GM12878 (cell line): ENCODE measurements at regions not wholly inside any gene's neighbourhood (a gene's known extent, or its start where the extent isn't known, plus 50 kb on each side); places are given as distances from the start of the nearest gene placed in this dataset.

Experiments used
- ATAC-seq: fragments of 200-7000 bp; cut with Tn5 transposase; 3 replicates; pipeline ENCODE4 v1.9.1; 2020; ENCODE audit warnings: mild to moderate bottlenecking, moderate library complexity
- BruUV-seq: library from RNA; stranded (reverse); fragments of 400-500 nt; replicated peaks from 2 replicates; lab custom pipeline; 2021; lab: Mats Ljungman, UMichigan
- CTCF ChIA-PET: fragments of 300-600 bp; sonication (Branson Sonifier 250); formaldehyde crosslinking; extraction: SDS; loops from one replicate; lab custom pipeline; 2021; ENCODE audit warnings: inconsistent platforms; lab: Yijun Ruan, JAX
- POLR2A ChIA-PET: fragments of 350-600 bp; formaldehyde crosslinking; extraction: SDS; loops from one replicate; lab custom pipeline; 2021; ENCODE audit warnings: inconsistent platforms; lab: Charles Lee
- RAD21 ChIA-PET: fragments of 300-600 bp; sonication (Branson Sonifier 250); formaldehyde crosslinking; loops from one replicate; lab custom pipeline; 2023; ENCODE audit warnings: antibody characterized with exemption; ENCODE audit not compliant: unreplicated experiment; lab: Charles Lee
- SMC1A ChIA-PET: fragments of 300-600 bp; sonication (Branson Sonifier 250); formaldehyde crosslinking; loops from one replicate; lab custom pipeline; 2023; ENCODE audit not compliant: unreplicated experiment, uncharacterized antibody; lab: Charles Lee
- DNase-seq: peaks from one replicate; pipeline ENCODE4 v3.0.0-alpha.2; 2011; ENCODE audit warnings: low read depth, low spot score
- FAIRE-seq: peaks from 3 replicates; lab custom pipeline; 2011; peaks lifted over from hg19 to GRCh38; lab: Jason Lieb, UNC
- H2AFZ ChIP-seq: 2 replicates; pipeline ENCODE4 v1.6.0; 2011; ENCODE audit warnings: low read depth, low read length, control low read depth; ENCODE audit not compliant: control insufficient read depth
- H3K27ac ChIP-seq: 2 replicates; pipeline ENCODE4 v1.5.1; 2011; ENCODE audit warnings: control low read depth; ENCODE audit not compliant: control insufficient read depth, insufficient read depth
- H3K27me3 ChIP-seq, 2 experiments: replicated peaks in 1 of 2; 2 replicates each; pipeline versions ENCODE4 v1.6.0 to v1.6.1; 2011; ENCODE audit warnings: low read length in 1 of 2; ENCODE audit not compliant: control insufficient read depth in 2 of 2, insufficient read depth in 2 of 2
- H3K36me3 ChIP-seq, 2 experiments: 2 replicates each; pipeline ENCODE4 v1.5.1; 2011; ENCODE audit warnings: low read length in 1 of 2; ENCODE audit not compliant: control insufficient read depth in 2 of 2, insufficient read depth in 2 of 2
- H3K4me1 ChIP-seq: 2 replicates; pipeline ENCODE4 v1.6.1; 2011; ENCODE audit warnings: mild to moderate bottlenecking, low read length, moderate library complexity, mixed read lengths; ENCODE audit not compliant: control insufficient read depth, insufficient read depth
- H3K4me2 ChIP-seq: 2 replicates; pipeline ENCODE4 v1.6.0; 2011; ENCODE audit warnings: control low read depth; ENCODE audit not compliant: control insufficient read depth, insufficient read depth
- H3K4me3 ChIP-seq: fragments of 200-600 bp; sonication (generic); 2 replicates; pipeline ENCODE4 v1.5.1; 2016
- H3K79me2 ChIP-seq: 2 replicates; pipeline ENCODE4 v1.6.0; 2011; ENCODE audit warnings: low read length; ENCODE audit not compliant: control insufficient read depth, insufficient read depth
- H3K9ac ChIP-seq: 2 replicates; pipeline ENCODE4 v1.8.0; 2011; ENCODE audit warnings: low read length, control low read depth, mixed read lengths; ENCODE audit not compliant: control insufficient read depth, insufficient read depth
- H3K9me3 ChIP-seq: replicated peaks from 3 replicates; pipeline ENCODE4 v1.5.1; 2011; ENCODE audit warnings: mild to moderate bottlenecking, low read length; ENCODE audit not compliant: control insufficient read depth, insufficient read depth
- H4K20me1 ChIP-seq: 2 replicates; pipeline ENCODE4 v1.6.0; 2011; ENCODE audit not compliant: control insufficient read depth, insufficient read depth
- ASH2L ChIP-seq: fragments of 300-600, 200-600 bp; sonication (generic); IDR thresholded peaks from 2 replicates; pipeline ENCODE4 v1.6.1; 2017; ENCODE audit warnings: low read depth, mild to moderate bottlenecking, borderline replicate concordance
- BCLAF1 ChIP-seq: fragments of 450-650 bp; IDR thresholded peaks from 2 replicates; pipeline ENCODE4 v1.6.1; 2017; ENCODE audit warnings: antibody characterized with exemption, mild to moderate bottlenecking, moderate library complexity
- BHLHE40 ChIP-seq, 2 experiments: fragments of 450-650 bp in 1 of 2; IDR thresholded peaks; 2 replicates each; pipeline ENCODE4 v1.6.1; 2011 to 2017; ENCODE audit warnings: low read depth in 2 of 2, borderline replicate concordance in 1 of 2, improper control_type of control experiment in 1 of 2, low read length in 1 of 2, mild to moderate bottlenecking in 1 of 2
- CHD4 ChIP-seq: fragments of 200-600 bp; sonication (generic); IDR thresholded peaks from 2 replicates; pipeline ENCODE4 v1.6.1; 2016; ENCODE audit warnings: mild to moderate bottlenecking
- E2F4 ChIP-seq: IDR thresholded peaks from 2 replicates; pipeline ENCODE4 v1.6.1; 2012; ENCODE audit warnings: low read depth, low read length, improper control_type of control experiment
- HDAC6 ChIP-seq: fragments of 200-600 bp; sonication (generic); IDR thresholded peaks from one replicate; pipeline ENCODE4 v1.8.0; 2017; ENCODE audit warnings: antibody characterized with exemption; ENCODE audit not compliant: unreplicated experiment
- PAX8 ChIP-seq: fragments of 450-650 bp; IDR thresholded peaks from 2 replicates; pipeline ENCODE4 v1.6.1; 2017; ENCODE audit warnings: mild to moderate bottlenecking, moderate library complexity
- PML ChIP-seq: IDR thresholded peaks from 2 replicates; pipeline ENCODE4 v1.6.1; 2012; ENCODE audit warnings: low read length, inconsistent platforms
- RB1 ChIP-seq: fragments of 450-650 bp; formaldehyde crosslinking; IDR thresholded peaks from 2 replicates; pipeline ENCODE4 v1.6.1; 2017; ENCODE audit warnings: mild to moderate bottlenecking, borderline replicate concordance
- REST ChIP-seq: IDR thresholded peaks from 2 replicates; pipeline ENCODE4 v1.6.1; 2012; ENCODE audit warnings: mild to moderate bottlenecking, low read depth, low read length
- RFX5 ChIP-seq: IDR thresholded peaks from 2 replicates; pipeline ENCODE4 v1.6.1; 2011; ENCODE audit warnings: low read depth, low read length, improper control_type of control experiment
- RUNX3 ChIP-seq: IDR thresholded peaks from 2 replicates; pipeline ENCODE4 v1.6.1; 2012; ENCODE audit warnings: low read length, inconsistent platforms
- SIN3A ChIP-seq: IDR thresholded peaks from 2 replicates; pipeline ENCODE4 v1.6.1; 2012; ENCODE audit warnings: low read depth, low read length, improper control_type of control experiment
- SKIL ChIP-seq: fragments of 450-650 bp; IDR thresholded peaks from 2 replicates; pipeline ENCODE4 v1.6.1; 2017; ENCODE audit warnings: mild to moderate bottlenecking, low read depth, inconsistent platforms; ENCODE audit not compliant: poor library complexity, severe bottlenecking
- TCF12 ChIP-seq: IDR thresholded peaks from 2 replicates; pipeline ENCODE4 v1.6.1; 2011; ENCODE audit warnings: low read depth, mild to moderate bottlenecking, low read length
- ZZZ3 ChIP-seq: IDR thresholded peaks from 2 replicates; pipeline ENCODE4 v1.6.1; 2011; ENCODE audit warnings: low read depth; ENCODE audit not compliant: control insufficient read depth, insufficient read length
- WGBS: methylation state at CpG from one replicate; pipeline ENCODE4 v1.1.6; 2016; ENCODE audit warnings: low lambda C conversion rate; ENCODE audit not compliant: insufficient replicate concordance, insufficient coverage; ENCODE audit errors: missing lambda C conversion rate; 5-methylcytosine and 5-hydroxymethylcytosine counted together
- in situ Hi-C: fragments of 300-500 bp; cut with MboI; formaldehyde crosslinking; loops from 9 replicates; pipeline ENCODE4 v1.14.3; 2018; ENCODE audit warnings: mixed read lengths
- intact Hi-C: fragments of 100-400 bp; cut with micrococcal nuclease; formaldehyde crosslinking; loops from one replicate; pipeline ENCODE4 v1.14.2; 2022; ENCODE audit not compliant: unreplicated experiment

GRCh38 chr22:27207907-27208306, 550.5 kb downstream of the MIAT start:
- H3K9ac ChIP-seq, result no peak overlapping the region
- DNase-seq (no peak), ATAC-seq (no peak), FAIRE-seq (no peak)
- 22% methylated on average over 4 of the region's 4 CpGs for WGBS
- H3K36me3 ChIP-seq, result no peaks in the 10 kb centered on the region
- H4K20me1 ChIP-seq, result no peaks in the 10 kb centered on the region
- H3K27ac ChIP-seq, result no peak overlapping the region
- no peak overlapping the region for H3K4me2 ChIP-seq
- no peaks in the 10 kb centered on the region; the same call in 2 of the 3 replicates for H3K9me3 ChIP-seq
- ChIA-PET CTCF (no interaction called here), POLR2A (no interaction called here), SMC1A (no interaction called here), RAD21 (no interaction called here)
- in situ Hi-C loops (no loop called here), intact Hi-C loops (no loop called here)
- no peak overlapping the region for H2AFZ ChIP-seq
- no peaks in the 10 kb centered on the region for H3K4me1 ChIP-seq
- H3K4me3 ChIP-seq, result no peak overlapping the region
- no TSS peak for BruUV-seq
- no peaks in the 10 kb centered on the region for H3K27me3 ChIP-seq
- H3K79me2 ChIP-seq, result no peaks in the 10 kb centered on the region
- no peak for TF ChIP-seq SIN3A
- TF ChIP-seq CHD4, result no peak
- TF ChIP-seq PAX8, result no peak
- no peak for TF ChIP-seq BHLHE40 (IDR thresholded peaks at IDR 0.05; ENCODE audit: borderline replicate concordance in 1 of 2, low read depth in 2 of 2, low read length in 1 of 2)
- no peak for TF ChIP-seq REST
- no peak for TF ChIP-seq HDAC6
- TF ChIP-seq ZZZ3, result no peak
- no peak for TF ChIP-seq TCF12
- TF ChIP-seq ASH2L, result no peak
- no peak for TF ChIP-seq RUNX3
- TF ChIP-seq BCLAF1, result no peak
- no peak for TF ChIP-seq E2F4
- no peak for TF ChIP-seq RB1
- TF ChIP-seq PML, result no peak
- TF ChIP-seq RFX5, result no peak
- no peak for TF ChIP-seq SKIL
